ENCODE measurements at regions not wholly inside any gene's neighbourhood (a gene's known extent, or its start where the extent isn't known, plus 50 kb on each side); places are given as distances from the start of the nearest gene placed in this dataset.

DNA sequence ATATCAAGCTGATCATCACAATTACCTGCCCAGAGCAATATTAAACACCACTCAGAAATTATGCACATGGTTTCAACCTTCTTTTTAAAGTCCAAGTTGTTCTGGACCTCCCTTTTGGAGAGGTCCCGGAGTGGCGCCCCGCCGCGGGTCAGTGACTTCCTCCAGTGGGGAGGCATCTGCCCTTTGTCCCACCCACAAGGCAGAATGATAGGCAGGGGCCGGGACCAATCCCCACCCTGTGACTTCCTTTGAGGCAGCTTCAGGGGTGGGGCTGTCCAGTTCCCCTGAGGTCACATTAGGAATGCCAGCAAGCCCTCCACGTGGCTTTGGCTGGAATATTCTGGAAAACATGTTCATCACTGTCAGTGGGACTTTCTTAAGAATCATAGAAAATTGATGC lies 207.0 kb downstream of the ANKRD60 start:
- H3K4me3 Mint-ChIP-seq (ENCODE audit: unreplicated experiment): no peak overlapping the region
- no peaks in the 10 kb centered on the region for H3K27me3 Mint-ChIP-seq (ENCODE audit: low read depth)
- DNase-seq (ENCODE audit: low spot score): no peak
- H3K27ac Mint-ChIP-seq (ENCODE audit: unreplicated experiment): no peak overlapping the region
- no peaks in the 10 kb centered on the region for H3K36me3 Mint-ChIP-seq (ENCODE audit: low read depth)
- TF ChIP-seq, protein P1, sequence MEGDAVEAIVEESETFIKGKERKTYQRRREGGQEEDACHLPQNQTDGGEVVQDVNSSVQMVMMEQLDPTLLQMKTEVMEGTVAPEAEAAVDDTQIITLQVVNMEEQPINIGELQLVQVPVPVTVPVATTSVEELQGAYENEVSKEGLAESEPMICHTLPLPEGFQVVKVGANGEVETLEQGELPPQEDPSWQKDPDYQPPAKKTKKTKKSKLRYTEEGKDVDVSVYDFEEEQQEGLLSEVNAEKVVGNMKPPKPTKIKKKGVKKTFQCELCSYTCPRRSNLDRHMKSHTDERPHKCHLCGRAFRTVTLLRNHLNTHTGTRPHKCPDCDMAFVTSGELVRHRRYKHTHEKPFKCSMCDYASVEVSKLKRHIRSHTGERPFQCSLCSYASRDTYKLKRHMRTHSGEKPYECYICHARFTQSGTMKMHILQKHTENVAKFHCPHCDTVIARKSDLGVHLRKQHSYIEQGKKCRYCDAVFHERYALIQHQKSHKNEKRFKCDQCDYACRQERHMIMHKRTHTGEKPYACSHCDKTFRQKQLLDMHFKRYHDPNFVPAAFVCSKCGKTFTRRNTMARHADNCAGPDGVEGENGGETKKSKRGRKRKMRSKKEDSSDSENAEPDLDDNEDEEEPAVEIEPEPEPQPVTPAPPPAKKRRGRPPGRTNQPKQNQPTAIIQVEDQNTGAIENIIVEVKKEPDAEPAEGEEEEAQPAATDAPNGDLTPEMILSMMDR (IDR thresholded peaks at IDR 0.05): no peak
- no peaks in the 10 kb centered on the region for H3K9me3 Mint-ChIP-seq (ENCODE audit: low read depth)
- peaks cover 55% of the 10 kb centered on the region for H3K4me1 Mint-ChIP-seq (ENCODE audit: low read depth)

- no peak for DNase-seq (ENCODE audit: low spot score)
- H3K36me3 Mint-ChIP-seq (ENCODE audit: low read depth): no peaks in the 10 kb centered on the region
- no peaks in the 10 kb centered on the region for H3K9me3 Mint-ChIP-seq (ENCODE audit: low read depth)
- H3K27me3 Mint-ChIP-seq (ENCODE audit: low read depth): no peaks in the 10 kb centered on the region
- H3K4me1 Mint-ChIP-seq (ENCODE audit: low read depth): peaks cover 55% of the 10 kb centered on the region
- TF ChIP-seq, protein P1 (IDR thresholded peaks at IDR 0.05): no peak
- H3K27ac Mint-ChIP-seq (ENCODE audit: unreplicated experiment): no peak overlapping the region
- no peak overlapping the region for H3K4me3 Mint-ChIP-seq (ENCODE audit: unreplicated experiment)
Observed at GRCh38 chr20:58020656-58021454, 207.6 kb downstream of the ANKRD60 start.

DNA sequence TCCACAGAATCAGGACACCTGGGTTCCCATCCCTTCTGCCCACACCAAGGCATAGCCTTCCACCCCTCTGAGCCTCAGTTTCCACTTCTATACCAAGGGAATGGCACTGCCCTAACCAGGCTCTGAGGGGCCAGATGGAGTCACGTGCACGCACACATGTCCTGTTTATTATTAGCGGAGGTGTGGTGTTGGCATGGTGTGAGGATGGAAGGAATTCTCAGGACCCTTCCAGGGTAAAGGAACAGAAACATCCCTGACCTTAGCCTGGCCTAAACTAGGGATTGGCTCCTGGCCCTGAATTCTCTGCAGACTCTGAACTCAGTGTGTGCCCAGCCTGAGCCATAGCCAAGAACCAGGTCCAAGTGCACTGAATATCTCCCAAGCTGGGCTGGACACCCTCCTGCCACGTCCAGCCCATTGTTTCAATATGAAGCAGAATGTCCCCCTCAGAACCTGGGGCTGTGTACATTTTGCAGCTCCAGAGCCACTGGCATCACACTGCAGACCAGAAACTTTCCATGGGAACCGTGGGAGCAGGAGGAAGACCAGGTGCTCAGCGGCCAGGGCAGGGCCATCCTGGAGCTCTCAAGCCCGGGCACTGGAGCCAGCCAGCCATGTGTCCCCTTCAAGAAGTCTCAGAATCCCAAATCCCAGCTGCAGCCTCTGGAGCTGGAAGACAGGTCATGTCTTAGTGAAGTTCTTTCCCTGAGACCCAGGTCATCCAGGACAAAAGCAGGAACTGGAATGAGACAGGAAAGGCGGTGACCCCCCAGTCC lies 208.4 kb downstream of the ANKRD60 start:
- DNase-seq (ENCODE audit: low spot score): no peak
- Mint-ChIP-seq H3K36me3 (ENCODE audit: low read depth) (no peaks in the 10 kb centered on the region), H3K4me3 (ENCODE audit: unreplicated experiment) (no peak overlapping the region), H3K4me1 (ENCODE audit: low read depth) (peaks cover 46% of the 10 kb centered on the region), H3K9me3 (ENCODE audit: low read depth) (peaks cover 2% of the 10 kb centered on the region), H3K27me3 (ENCODE audit: low read depth) (no peaks in the 10 kb centered on the region), H3K27ac (ENCODE audit: unreplicated experiment) (no peak overlapping the region)
- TF ChIP-seq, protein P1 (IDR thresholded peaks at IDR 0.05): no peak

DNA sequence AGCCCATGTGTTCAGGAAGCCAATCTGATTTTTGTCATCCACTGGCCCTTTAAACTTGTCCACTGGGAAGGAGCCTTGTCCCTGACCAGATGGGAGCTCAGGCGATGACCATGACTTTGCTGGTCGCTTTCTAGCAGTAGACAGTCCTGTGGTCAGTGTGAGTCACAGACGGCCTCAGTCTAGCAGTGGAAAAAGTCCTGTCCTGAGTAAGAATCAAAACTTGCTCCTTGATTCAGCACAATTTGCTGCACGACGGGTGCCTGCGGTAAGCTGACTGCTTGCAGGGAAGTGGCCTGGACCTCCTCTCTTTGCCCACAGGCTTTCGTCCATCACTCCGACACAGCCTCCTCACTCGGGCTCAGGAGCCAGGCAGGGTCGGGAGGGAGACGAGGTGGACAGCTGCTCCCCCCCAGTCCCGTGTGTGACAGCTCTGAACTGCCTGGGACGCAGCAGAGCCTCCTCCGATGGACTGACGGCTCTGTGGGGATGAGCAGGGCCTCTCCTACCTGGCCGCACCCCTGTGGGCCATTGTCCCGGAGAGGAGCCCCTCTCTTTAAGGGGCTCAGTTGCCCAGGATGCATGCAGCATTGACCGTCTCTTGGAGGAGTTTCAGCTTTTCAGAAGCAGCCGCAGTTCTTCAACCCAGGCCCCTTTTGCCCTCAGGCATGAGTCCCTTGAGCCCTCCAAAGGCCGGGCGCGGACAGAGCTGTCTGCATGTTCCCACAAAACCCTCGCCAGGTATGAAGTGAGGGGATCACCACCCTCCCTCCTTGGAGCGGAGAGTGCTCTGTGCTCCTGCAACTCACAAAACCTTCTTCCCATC lies 209.2 kb downstream of the ANKRD60 start:
- Mint-ChIP-seq H3K36me3 (ENCODE audit: low read depth) (no peaks in the 10 kb centered on the region), H3K9me3 (ENCODE audit: low read depth) (peaks cover 2% of the 10 kb centered on the region), H3K4me1 (ENCODE audit: low read depth) (peaks cover 44% of the 10 kb centered on the region), H3K27ac (ENCODE audit: unreplicated experiment) (peak overlapping the region; percentile 74), H3K27me3 (ENCODE audit: low read depth) (no peaks in the 10 kb centered on the region), H3K4me3 (ENCODE audit: unreplicated experiment) (no peak overlapping the region)
- TF ChIP-seq, protein P1 (IDR thresholded peaks at IDR 0.05): no peak
- no peak for DNase-seq (ENCODE audit: low spot score)

DNA sequence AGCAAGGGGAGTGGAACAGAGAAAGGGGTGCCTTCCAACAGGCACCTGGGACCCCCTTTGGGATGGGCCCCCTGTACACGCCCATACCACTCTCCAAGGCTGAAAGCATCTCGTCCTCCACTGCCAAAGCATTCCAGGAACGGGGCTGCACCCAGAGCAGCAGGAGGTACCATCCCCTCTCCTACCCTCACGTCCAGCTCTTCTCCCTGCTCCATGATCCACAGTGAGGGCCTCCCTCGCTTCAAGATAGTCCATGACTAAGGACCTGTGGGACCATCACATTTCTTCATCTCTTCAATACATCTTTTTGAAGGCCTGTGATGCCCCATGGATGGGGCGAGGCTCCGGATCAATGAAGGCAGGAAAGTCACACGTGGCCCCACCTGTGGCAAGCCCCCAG lies 209.9 kb downstream of the ANKRD60 start:
- TF ChIP-seq, protein P1 (IDR thresholded peaks at IDR 0.05): no peak
- peaks cover 44% of the 10 kb centered on the region for H3K4me1 Mint-ChIP-seq (ENCODE audit: low read depth)
- no peaks in the 10 kb centered on the region for H3K36me3 Mint-ChIP-seq (ENCODE audit: low read depth)
- DNase-seq (ENCODE audit: low spot score): no peak
- H3K4me3 Mint-ChIP-seq (ENCODE audit: unreplicated experiment): no peak overlapping the region
- peaks cover 2% of the 10 kb centered on the region for H3K9me3 Mint-ChIP-seq (ENCODE audit: low read depth)
- no peaks in the 10 kb centered on the region for H3K27me3 Mint-ChIP-seq (ENCODE audit: low read depth)
- peak overlapping the region; percentile 74 for H3K27ac Mint-ChIP-seq (ENCODE audit: unreplicated experiment)

All from chondrocyte (in vitro differentiated cells).